Stomach (tissue), 8 donors: ENCODE measurements at regions not wholly inside any gene's neighbourhood (a gene's known extent, or its start where the extent isn't known, plus 50 kb on each side); places are given as distances from the start of the nearest gene placed in this dataset.
A peak's percentile ranks its signal among the peaks of the same experiment; 100 is the strongest.

Experiments used
- DNase-seq, 2 donors: peaks; one replicate each; pipeline versions ENCODE4 v3.0.0 to v3.0.0-alpha.2; 2013 to 2019
- H3K27ac ChIP-seq, 5 donors: fragments of 200-600 bp in 4 of 5; sonication (generic) in 4 of 5; one replicate each; pipeline ENCODE4 v1.5.1; 2013 to 2019; ENCODE audit warnings: mild to moderate bottlenecking in 1 of 5, moderate library complexity in 1 of 5
- H3K27me3 ChIP-seq, 3 donors: fragments of 200-600 bp; sonication (generic); one replicate each; pipeline ENCODE4 v1.5.1; 2017 to 2019; ENCODE audit warnings: mixed run types in 1 of 3
- H3K36me3 ChIP-seq, 4 donors: fragments of 200-600 bp; sonication (generic); 1 replicate in 3 of 4; 2 replicates in 1 of 4; pipeline ENCODE4 v1.5.1; 2016 to 2019
- H3K4me1 ChIP-seq, 4 donors: fragments of 200-600 bp; sonication (generic); one replicate each; pipeline ENCODE4 v1.5.1; 2016 to 2019
- H3K4me3 ChIP-seq, 4 donors: fragments of 200-600 bp; sonication (generic) in 3 of 4; one replicate each; pipeline ENCODE4 v1.5.1; 2016 to 2019; ENCODE audit warnings: mild to moderate bottlenecking in 1 of 4
- H3K9me3 ChIP-seq, 4 donors: fragments of 200-600 bp; sonication (generic); one replicate each; pipeline ENCODE4 v1.5.1; 2016 to 2019
- EP300 ChIP-seq: sonication (generic); formaldehyde crosslinking; IDR thresholded peaks from one replicate; pipeline ENCODE4 v1.6.1; 2017; ENCODE audit warnings: antibody characterized with exemption
- POLR2A ChIP-seq, 4 donors: fragments of 450-650 bp; IDR thresholded peaks; one replicate each; pipeline ENCODE4 v1.6.1; 2016; ENCODE audit warnings: antibody characterized with exemption in 4 of 4, control low read depth in 2 of 4, mild to moderate bottlenecking in 1 of 4, moderate library complexity in 1 of 4
- POLR2AphosphoS5 ChIP-seq, 3 donors: sonication (generic); formaldehyde crosslinking; IDR thresholded peaks; one replicate each; pipeline ENCODE4 v1.6.1; 2016; ENCODE audit warnings: antibody characterized with exemption in 3 of 3
- WGBS, 5 donors: extraction: QIAGEN DNeasy Blood & Tissue Kit in 3 of 5; methylation state at CpG; one replicate each; pipeline versions ENCODE4 v1.1.5 to v1.1.7; 2013 to 2018; 5-methylcytosine and 5-hydroxymethylcytosine counted together
- intact Hi-C: fragments of 100-400 bp; cut with DNase I; formaldehyde crosslinking; loops from one replicate; pipeline ENCODE4 v1.15.1; 2023; ENCODE audit warnings: low total_unique reads
- TF ChIP-seq, protein P1 (sequence below), 7 experiments: fragments of 450-650 bp in 4 of 7; fragments of 200-600 bp in 3 of 7; sonication (generic) in 3 of 7; IDR thresholded peaks; one replicate each; pipeline ENCODE4 v1.5.1; 2016 to 2019; ENCODE audit warnings: antibody characterized with exemption in 7 of 7, control low read depth in 2 of 7, mild to moderate bottlenecking in 1 of 7
- donor health status: healthy with polysubstance abuse.
- donor health status: Bipolar disorder and iron deficiency.
- donor health status: healthy.

DNA sequence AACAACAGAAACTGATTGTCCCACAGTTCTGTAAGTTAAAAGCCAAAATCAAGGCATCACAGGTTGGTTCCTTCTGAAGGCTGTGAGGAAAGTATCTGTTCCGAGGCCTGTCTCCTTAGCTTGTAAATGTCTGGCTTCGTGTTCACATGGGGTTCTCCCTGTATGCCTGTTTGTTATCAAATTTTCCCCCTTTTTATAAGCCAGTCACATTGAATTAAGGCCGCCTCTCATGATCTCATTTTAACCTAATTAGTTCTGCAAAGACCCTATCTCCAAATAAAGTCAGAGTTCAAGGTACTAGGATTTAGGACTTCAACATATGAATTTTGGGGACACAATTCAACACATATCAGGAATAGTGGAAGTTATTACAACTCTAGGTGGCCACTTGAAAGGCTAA, 331.5 kb downstream of the PIK3R1 start:
- 93 to 99% (median 94%) methylated on average over 3 of the region's 3 CpGs for WGBS, 5 donors
- TF ChIP-seq POLR2AphosphoS5 (IDR thresholded peaks at IDR 0.05) (no peak), POLR2A (IDR thresholded peaks at IDR 0.05) (no peak)
- Histone ChIP-seq H3K27ac (no peak overlapping the region), H3K4me3 (no peak overlapping the region), H3K4me1 (no peaks in the 10 kb centered on the region), H3K36me3 (no peaks in the 10 kb centered on the region), H3K27me3 (no peaks in the 10 kb centered on the region), H3K9me3 (no peaks in the 10 kb centered on the region)
- intact Hi-C loops = no loop called here
- DNase-seq = no peak

- Histone ChIP-seq H3K4me1 (no peaks in the 10 kb centered on the region), H3K36me3 (no peaks in the 10 kb centered on the region), H3K9me3 (no peaks in the 10 kb centered on the region), H3K27ac (no peak overlapping the region), H3K27me3 (no peaks in the 10 kb centered on the region), H3K4me3 (no peak overlapping the region)
- TF ChIP-seq EP300 (no peak), POLR2AphosphoS5 (IDR thresholded peaks at IDR 0.05) (no peak), POLR2A (IDR thresholded peaks at IDR 0.05) (no peak)
- TF ChIP-seq, protein P1, sequence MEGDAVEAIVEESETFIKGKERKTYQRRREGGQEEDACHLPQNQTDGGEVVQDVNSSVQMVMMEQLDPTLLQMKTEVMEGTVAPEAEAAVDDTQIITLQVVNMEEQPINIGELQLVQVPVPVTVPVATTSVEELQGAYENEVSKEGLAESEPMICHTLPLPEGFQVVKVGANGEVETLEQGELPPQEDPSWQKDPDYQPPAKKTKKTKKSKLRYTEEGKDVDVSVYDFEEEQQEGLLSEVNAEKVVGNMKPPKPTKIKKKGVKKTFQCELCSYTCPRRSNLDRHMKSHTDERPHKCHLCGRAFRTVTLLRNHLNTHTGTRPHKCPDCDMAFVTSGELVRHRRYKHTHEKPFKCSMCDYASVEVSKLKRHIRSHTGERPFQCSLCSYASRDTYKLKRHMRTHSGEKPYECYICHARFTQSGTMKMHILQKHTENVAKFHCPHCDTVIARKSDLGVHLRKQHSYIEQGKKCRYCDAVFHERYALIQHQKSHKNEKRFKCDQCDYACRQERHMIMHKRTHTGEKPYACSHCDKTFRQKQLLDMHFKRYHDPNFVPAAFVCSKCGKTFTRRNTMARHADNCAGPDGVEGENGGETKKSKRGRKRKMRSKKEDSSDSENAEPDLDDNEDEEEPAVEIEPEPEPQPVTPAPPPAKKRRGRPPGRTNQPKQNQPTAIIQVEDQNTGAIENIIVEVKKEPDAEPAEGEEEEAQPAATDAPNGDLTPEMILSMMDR (IDR thresholded peaks at IDR 0.05) = no peak
- no peak for DNase-seq
- intact Hi-C loops = no loop called here
Measured at GRCh38 chr5:68547622-68548021, 332.1 kb downstream of the PIK3R1 start.

- TF ChIP-seq POLR2A (IDR thresholded peaks at IDR 0.05) (no peak), POLR2AphosphoS5 (IDR thresholded peaks at IDR 0.05) (no peak), EP300 (no peak)
- TF ChIP-seq, protein P1 (IDR thresholded peaks at IDR 0.05) = no peak
- Histone ChIP-seq H3K4me1 (no peaks in the 10 kb centered on the region), H3K36me3 (no peaks in the 10 kb centered on the region), H3K27ac (no peak overlapping the region), H3K9me3 (no peaks in the 10 kb centered on the region), H3K27me3 (no peaks in the 10 kb centered on the region), H3K4me3 (no peak overlapping the region)
- WGBS, 5 donors = 65 to 81% (median 74%) methylated on average over 13 of the region's 13 CpGs
- DNase-seq = peak in 1 of 2 donors; percentile 38
- intact Hi-C loops = no loop called here
Measured at GRCh38 chr5:68548959-68549676, 333.6 kb downstream of the PIK3R1 start.

DNA sequence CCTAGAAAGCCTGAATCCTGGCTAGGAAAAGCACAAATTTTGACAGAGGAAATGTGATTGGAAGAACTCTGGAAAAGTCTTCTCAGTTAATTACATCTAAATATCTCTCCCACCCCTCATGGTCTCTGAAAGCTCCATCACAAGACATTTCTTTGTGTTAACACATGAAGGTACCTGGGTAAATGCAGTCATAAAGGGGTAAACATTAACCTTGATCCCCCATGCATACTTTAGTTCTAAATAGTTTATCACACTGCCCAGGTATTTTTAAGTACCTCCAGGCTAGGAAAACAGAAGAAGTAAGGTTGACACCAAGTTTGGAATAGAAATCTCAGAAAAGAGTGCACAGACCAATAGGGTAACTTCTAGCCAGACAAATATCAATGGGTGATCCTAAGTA, 334.5 kb downstream of the PIK3R1 start:
- TF ChIP-seq POLR2A (IDR thresholded peaks at IDR 0.05) (no peak), POLR2AphosphoS5 (IDR thresholded peaks at IDR 0.05) (no peak), EP300 (no peak)
- TF ChIP-seq, protein P1 (IDR thresholded peaks at IDR 0.05) = no peak
- no peaks in the 10 kb centered on the region for H3K36me3 ChIP-seq
- H3K27ac ChIP-seq = no peak overlapping the region
- no peak for DNase-seq
- no peaks in the 10 kb centered on the region for H3K27me3 ChIP-seq
- H3K4me3 ChIP-seq = no peak overlapping the region
- peaks cover 0 to 4% (median 0%) of the 10 kb centered on the region in 4 donors for H3K4me1 ChIP-seq
- intact Hi-C loops = no loop called here
- H3K9me3 ChIP-seq = no peaks in the 10 kb centered on the region

DNA sequence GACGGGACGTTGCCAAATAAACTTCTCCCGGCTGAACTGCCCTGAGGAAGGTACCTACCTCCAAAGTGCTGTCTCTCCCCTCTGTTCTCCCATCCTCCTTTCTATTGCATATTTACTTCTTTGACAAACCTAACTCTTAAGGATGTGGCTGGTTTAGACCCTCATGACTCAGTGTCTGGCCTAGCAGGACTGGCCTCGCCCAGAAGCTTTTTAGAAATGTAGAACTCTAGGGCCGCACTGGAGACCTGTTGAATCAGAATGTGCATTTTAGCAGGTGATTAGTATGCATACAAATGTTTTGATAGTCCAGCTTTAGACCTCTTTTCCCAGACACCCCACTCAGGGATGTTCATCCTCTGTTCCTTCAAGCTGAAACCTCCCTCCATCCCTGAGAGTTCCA, 335.9 kb downstream of the PIK3R1 start:
- intact Hi-C loops = no loop called here
- Histone ChIP-seq H3K9me3 (no peaks in the 10 kb centered on the region), H3K4me3 (no peak overlapping the region), H3K36me3 (no peaks in the 10 kb centered on the region), H3K27ac (no peak overlapping the region), H3K4me1 (peaks cover 0 to 6% (median 0%) of the 10 kb centered on the region in 4 donors), H3K27me3 (no peaks in the 10 kb centered on the region)
- no peak for DNase-seq
- TF ChIP-seq POLR2A (IDR thresholded peaks at IDR 0.05) = no peak
- TF ChIP-seq EP300 = no peak
- TF ChIP-seq, protein P1 (IDR thresholded peaks at IDR 0.05) = no peak
- TF ChIP-seq POLR2AphosphoS5 (IDR thresholded peaks at IDR 0.05) = no peak
- WGBS, 5 donors = 81 to 91% (median 89%) methylated on average over 5 of the region's 5 CpGs
